ENCODE measurements at regions not wholly inside any gene's neighbourhood (a gene's known extent, or its start where the extent isn't known, plus 50 kb on each side); places are given as distances from the start of the nearest gene placed in this dataset.

GRCh38 chr6:153302133-153302532 is 171.1 kb upstream of the RGS17 start:
- FAIRE-seq = no peak
- Histone ChIP-seq H3K9me3 (replicated peaks; ENCODE audit: control insufficient read depth, insufficient read depth, low read depth, low read length) (no peaks in the 10 kb centered on the region), H3K4me1 (replicated peaks in 1 of 2; ENCODE audit: control insufficient read depth in 2 of 2, insufficient read depth in 2 of 2, low read length in 2 of 2) (no peaks in the 10 kb centered on the region), H3K36me3 (ENCODE audit: control insufficient read depth, insufficient read depth, low read length) (no peaks in the 10 kb centered on the region), H4K20me1 (replicated peaks; ENCODE audit: control insufficient read depth, insufficient read depth, low read length) (no peaks in the 10 kb centered on the region), H3K27me3 (ENCODE audit: control insufficient read depth in 2 of 2, insufficient read depth in 2 of 2, low read length in 2 of 2) (no peaks in the 10 kb centered on the region), H2AFZ (ENCODE audit: low read depth, low read length) (no peak overlapping the region), H3K9me1 (ENCODE audit: control insufficient read depth, insufficient read depth, low read length) (no peaks in the 10 kb centered on the region), H3K9ac (ENCODE audit: insufficient read depth in 1 of 2, low read depth in 2 of 2, low read length in 2 of 2) (no peak overlapping the region), H3K27ac (ENCODE audit: extremely low read depth, low read depth, low read length) (no peak overlapping the region), H3K4me3 (no peak overlapping the region), H3K4me2 (ENCODE audit: insufficient read depth, low read length) (no peak overlapping the region), H3K79me2 (ENCODE audit: control insufficient read depth, insufficient read depth, low read length) (no peaks in the 10 kb centered on the region)
- BruUV-seq (replicated peaks) = no TSS peak
- TF ChIP-seq POLR3A (IDR thresholded peaks at IDR 0.05; ENCODE audit: borderline replicate concordance, extremely low read depth, insufficient read depth, insufficient read length) (no peak), RBM25 (IDR thresholded peaks at IDR 0.05; ENCODE audit: low read depth, low read length, severe bottlenecking) (no peak), ZNF79 (CRISPR knock-in tag; IDR thresholded peaks at IDR 0.05; ENCODE audit: low read depth) (no peak), KDM1A (IDR thresholded peaks at IDR 0.05) (no peak), ZFX (CRISPR knock-in tag; IDR thresholded peaks at IDR 0.05) (no peak), LEF1 (IDR thresholded peaks at IDR 0.05) (no peak), FIP1L1 (IDR thresholded peaks at IDR 0.05; ENCODE audit: low read depth, low read length, poor library complexity, severe bottlenecking) (no peak), ZNF764 (CRISPR knock-in tag; IDR thresholded peaks at IDR 0.05; ENCODE audit: low read depth) (no peak), ILF3 (IDR thresholded peaks at IDR 0.05; ENCODE audit: borderline replicate concordance) (no peak), NR1H2 (CRISPR knock-in tag; IDR thresholded peaks at IDR 0.05) (no peak), STAG1 (CRISPR knock-in tag; IDR thresholded peaks at IDR 0.05; ENCODE audit: borderline replicate concordance) (no peak)
- TF ChIP-seq, protein P1, sequence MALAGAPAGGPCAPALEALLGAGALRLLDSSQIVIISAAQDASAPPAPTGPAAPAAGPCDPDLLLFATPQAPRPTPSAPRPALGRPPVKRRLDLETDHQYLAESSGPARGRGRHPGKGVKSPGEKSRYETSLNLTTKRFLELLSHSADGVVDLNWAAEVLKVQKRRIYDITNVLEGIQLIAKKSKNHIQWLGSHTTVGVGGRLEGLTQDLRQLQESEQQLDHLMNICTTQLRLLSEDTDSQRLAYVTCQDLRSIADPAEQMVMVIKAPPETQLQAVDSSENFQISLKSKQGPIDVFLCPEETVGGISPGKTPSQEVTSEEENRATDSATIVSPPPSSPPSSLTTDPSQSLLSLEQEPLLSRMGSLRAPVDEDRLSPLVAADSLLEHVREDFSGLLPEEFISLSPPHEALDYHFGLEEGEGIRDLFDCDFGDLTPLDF (CRISPR knock-in tag; IDR thresholded peaks at IDR 0.05) = no peak
- TF ChIP-seq, protein P2, sequence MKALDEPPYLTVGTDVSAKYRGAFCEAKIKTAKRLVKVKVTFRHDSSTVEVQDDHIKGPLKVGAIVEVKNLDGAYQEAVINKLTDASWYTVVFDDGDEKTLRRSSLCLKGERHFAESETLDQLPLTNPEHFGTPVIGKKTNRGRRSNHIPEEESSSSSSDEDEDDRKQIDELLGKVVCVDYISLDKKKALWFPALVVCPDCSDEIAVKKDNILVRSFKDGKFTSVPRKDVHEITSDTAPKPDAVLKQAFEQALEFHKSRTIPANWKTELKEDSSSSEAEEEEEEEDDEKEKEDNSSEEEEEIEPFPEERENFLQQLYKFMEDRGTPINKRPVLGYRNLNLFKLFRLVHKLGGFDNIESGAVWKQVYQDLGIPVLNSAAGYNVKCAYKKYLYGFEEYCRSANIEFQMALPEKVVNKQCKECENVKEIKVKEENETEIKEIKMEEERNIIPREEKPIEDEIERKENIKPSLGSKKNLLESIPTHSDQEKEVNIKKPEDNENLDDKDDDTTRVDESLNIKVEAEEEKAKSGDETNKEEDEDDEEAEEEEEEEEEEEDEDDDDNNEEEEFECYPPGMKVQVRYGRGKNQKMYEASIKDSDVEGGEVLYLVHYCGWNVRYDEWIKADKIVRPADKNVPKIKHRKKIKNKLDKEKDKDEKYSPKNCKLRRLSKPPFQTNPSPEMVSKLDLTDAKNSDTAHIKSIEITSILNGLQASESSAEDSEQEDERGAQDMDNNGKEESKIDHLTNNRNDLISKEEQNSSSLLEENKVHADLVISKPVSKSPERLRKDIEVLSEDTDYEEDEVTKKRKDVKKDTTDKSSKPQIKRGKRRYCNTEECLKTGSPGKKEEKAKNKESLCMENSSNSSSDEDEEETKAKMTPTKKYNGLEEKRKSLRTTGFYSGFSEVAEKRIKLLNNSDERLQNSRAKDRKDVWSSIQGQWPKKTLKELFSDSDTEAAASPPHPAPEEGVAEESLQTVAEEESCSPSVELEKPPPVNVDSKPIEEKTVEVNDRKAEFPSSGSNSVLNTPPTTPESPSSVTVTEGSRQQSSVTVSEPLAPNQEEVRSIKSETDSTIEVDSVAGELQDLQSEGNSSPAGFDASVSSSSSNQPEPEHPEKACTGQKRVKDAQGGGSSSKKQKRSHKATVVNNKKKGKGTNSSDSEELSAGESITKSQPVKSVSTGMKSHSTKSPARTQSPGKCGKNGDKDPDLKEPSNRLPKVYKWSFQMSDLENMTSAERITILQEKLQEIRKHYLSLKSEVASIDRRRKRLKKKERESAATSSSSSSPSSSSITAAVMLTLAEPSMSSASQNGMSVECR (CRISPR knock-in tag; IDR thresholded peaks at IDR 0.05) = no peak
- POLR2A ChIA-PET = no interaction called here
- no peak for DNase-seq (ENCODE audit: extremely low read depth in 1 of 4, low spot score in 3 of 4)
- WGBS (ENCODE audit: insufficient coverage, low coverage, missing lambda C conversion rate) = 0% methylated on average over 8 of the region's 8 CpGs
- ATAC-seq = no peak
- in situ Hi-C loops (cut with MboI) = no loop called here
- intact Hi-C loops (cut with micrococcal nuclease) = no loop called here
- CTCF ChIA-PET (ENCODE audit: low intra/inter-chr PET ratio) = no interaction called here
